HCT116 (cell line): ENCODE measurements at regions not wholly inside any gene's neighbourhood (a gene's known extent, or its start where the extent isn't known, plus 50 kb on each side); places are given as distances from the start of the nearest gene placed in this dataset.

Source experiments
- ATAC-seq: fragments of 200-7000 bp; cut with Tn5 transposase; 2 replicates; pipeline ENCODE4 v1.9.1; 2020; ENCODE audit warnings: mild to moderate bottlenecking, moderate library complexity
- BruUV-seq: library from RNA; stranded (reverse); fragments of 400-500 nt; replicated peaks from 2 replicates; lab custom pipeline; 2021; lab: Mats Ljungman, UMichigan
- CTCF ChIA-PET: fragments of 300-600 bp; sonication (Branson Sonifier 250); formaldehyde crosslinking; loops from one replicate; lab custom pipeline; 2021; ENCODE audit warnings: antibody characterized with exemption; lab: Charles Lee
- POLR2A ChIA-PET: fragments of 300-600, 350-600 bp; sonication (Branson Sonifier 250); formaldehyde crosslinking; loops from one replicate; lab custom pipeline; 2021; ENCODE audit warnings: antibody characterized with exemption; lab: Charles Lee
- RAD21 ChIA-PET, 2 experiments: fragments of 300-600 bp; sonication (Branson Sonifier 250); formaldehyde crosslinking; loops; one replicate each; lab custom pipeline; 2023; ENCODE audit warnings: low total read pairs in 2 of 2; ENCODE audit not compliant: uncharacterized antibody in 2 of 2, unreplicated experiment in 2 of 2, low non-redundant PET in 1 of 2; lab: Charles Lee
- DNase-seq: peaks from one replicate; pipeline ENCODE4 v3.0.0-alpha.2; 2010; ENCODE audit warnings: low read depth, low spot score
- H2AFZ ChIP-seq: fragments of 200-600 bp; shearing (Covaris generic), sonication (generic); 2 replicates; pipeline ENCODE4 v1.6.1; 2017; ENCODE audit warnings: low read depth, mixed run types, mixed read lengths, antibody characterized with exemption, low read length; ENCODE audit not compliant: poor library complexity, severe bottlenecking
- H3K27ac ChIP-seq: 2 replicates; pipeline ENCODE4 v1.5.1; 2012; ENCODE audit warnings: low read depth, low read length
- H3K27me3 ChIP-seq: fragments of 200-600 bp; sonication (generic); 2 replicates; pipeline ENCODE4 v1.6.1; 2016; ENCODE audit warnings: mixed run types, low read length, mixed read lengths; ENCODE audit not compliant: insufficient read depth
- H3K36me3 ChIP-seq, 2 experiments: fragments of 200-500 bp in 1 of 2; fragments of 200-600 bp in 1 of 2; sonication (Bioruptor generic) in 1 of 2; sonication (generic) in 1 of 2; 2 replicates each; pipeline versions ENCODE4 v1.5.1 to v1.6.1; 2014 to 2016; ENCODE audit warnings: low read length in 2 of 2, inconsistent platforms in 1 of 2, mixed read lengths in 1 of 2, mixed run types in 1 of 2; ENCODE audit not compliant: insufficient read depth in 2 of 2, control insufficient read depth in 1 of 2
- H3K4me1 ChIP-seq, 2 experiments: fragments of 200-600 bp in 1 of 2; sonication (generic) in 1 of 2; 2 replicates each; pipeline versions ENCODE4 v1.5.1 to v1.6.1; 2012 to 2017; ENCODE audit warnings: low read length in 2 of 2, inconsistent platforms in 1 of 2, mild to moderate bottlenecking in 1 of 2, mixed read lengths in 1 of 2, mixed run types in 1 of 2, moderate library complexity in 1 of 2; ENCODE audit not compliant: insufficient read depth in 2 of 2, control insufficient read depth in 1 of 2
- H3K4me2 ChIP-seq: fragments of 200-600 bp; sonication (generic); 2 replicates; pipeline ENCODE4 v1.6.1; 2017; ENCODE audit warnings: mixed run types, low read length, mixed read lengths
- H3K4me3 ChIP-seq, 2 experiments: fragments of 200-600 bp in 1 of 2; sonication (generic) in 1 of 2; replicated peaks in 1 of 2; 2 replicates each; pipeline ENCODE4 v1.5.1; 2011 to 2016; ENCODE audit warnings: low read length in 2 of 2, control low read depth in 1 of 2, low read depth in 1 of 2, mild to moderate bottlenecking in 1 of 2, mixed read lengths in 1 of 2, mixed run types in 1 of 2
- H3K79me2 ChIP-seq: fragments of 200-600 bp; sonication (generic); 2 replicates; pipeline ENCODE4 v1.6.1; 2017; ENCODE audit warnings: mild to moderate bottlenecking, mixed run types, low read length, moderate library complexity, mixed read lengths; ENCODE audit not compliant: insufficient read depth
- H3K9ac ChIP-seq: fragments of 200-600 bp; sonication (generic); 2 replicates; pipeline ENCODE4 v1.6.1; 2016; ENCODE audit warnings: low read length, mixed read lengths
- H3K9me2 ChIP-seq: fragments of 200-600 bp; sonication (generic), shearing (Covaris generic); 2 replicates; pipeline ENCODE4 v1.6.1; 2017; ENCODE audit warnings: mixed run types, mild to moderate bottlenecking, moderate library complexity; ENCODE audit not compliant: insufficient read depth
- H3K9me3 ChIP-seq, 2 experiments: fragments of 200-500 bp in 1 of 2; fragments of 200-600 bp in 1 of 2; sonication (Bioruptor generic) in 1 of 2; sonication (generic) in 1 of 2; 2 replicates each; pipeline ENCODE4 v1.6.1; 2014 to 2017; ENCODE audit warnings: low read length in 2 of 2, mixed read lengths in 2 of 2, inconsistent platforms in 1 of 2, low read depth in 1 of 2, mild to moderate bottlenecking in 1 of 2, mixed run types in 1 of 2, moderate library complexity in 1 of 2; ENCODE audit not compliant: control insufficient read depth in 1 of 2, insufficient read depth in 1 of 2
- H4K20me1 ChIP-seq: fragments of 200-600 bp; sonication (generic), shearing (Covaris generic); 2 replicates; pipeline ENCODE4 v1.6.1; 2017; ENCODE audit warnings: mixed run types, mild to moderate bottlenecking, moderate library complexity; ENCODE audit not compliant: insufficient read depth
- CBX3 ChIP-seq: IDR thresholded peaks from 2 replicates; pipeline ENCODE4 v1.6.1; 2012; ENCODE audit warnings: low read depth
- EGR1 ChIP-seq: IDR thresholded peaks from 2 replicates; pipeline ENCODE4 v1.6.1; 2012; ENCODE audit warnings: low read depth
- POLR2A ChIP-seq: IDR thresholded peaks from 2 replicates; pipeline ENCODE4 v1.7.0; 2011; ENCODE audit warnings: borderline replicate concordance; ENCODE audit not compliant: insufficient read depth, insufficient read length; ENCODE audit errors: extremely low read depth
- RAD21 ChIP-seq: IDR thresholded peaks from 2 replicates; pipeline ENCODE4 v1.6.1; 2012; ENCODE audit warnings: low read depth, mild to moderate bottlenecking
- REST ChIP-seq: IDR thresholded peaks from 2 replicates; pipeline ENCODE4 v1.6.1; 2012; ENCODE audit warnings: low read depth
- SP1 ChIP-seq: IDR thresholded peaks from 2 replicates; pipeline ENCODE4 v1.6.1; 2012; ENCODE audit warnings: low read depth
- SRF ChIP-seq: IDR thresholded peaks from 2 replicates; pipeline ENCODE4 v1.6.1; 2012; ENCODE audit warnings: low read depth
- YY1 ChIP-seq: IDR thresholded peaks from 2 replicates; pipeline ENCODE4 v1.6.1; 2011; ENCODE audit warnings: low read length, low read depth, moderate library complexity, mild to moderate bottlenecking; ENCODE audit not compliant: insufficient replicate concordance; ENCODE audit errors: extremely low read depth
- ZBTB33 ChIP-seq: IDR thresholded peaks from 2 replicates; pipeline ENCODE4 v1.6.1; 2011; ENCODE audit warnings: mild to moderate bottlenecking, low read length, moderate library complexity; ENCODE audit not compliant: insufficient replicate concordance; ENCODE audit errors: extremely low read depth
- intact Hi-C: fragments of 100-400 bp; cut with micrococcal nuclease; formaldehyde crosslinking; loops from 2 replicates; pipeline ENCODE4 v1.10.0; 2022

GRCh38 chrX:87402256-87402655 lies 115.3 kb upstream of the KLHL4 start:
- H3K79me2 ChIP-seq, result no peaks in the 10 kb centered on the region
- no peak overlapping the region for H2AFZ ChIP-seq
- no peaks in the 10 kb centered on the region for H3K9me2 ChIP-seq
- H3K27me3 ChIP-seq, result no peaks in the 10 kb centered on the region
- ATAC-seq (no peak), DNase-seq (no peak)
- H3K27ac ChIP-seq, result no peak overlapping the region
- intact Hi-C loops, result no loop called here
- RAD21 ChIA-PET, result no interaction called here
- no peaks in the 10 kb centered on the region for H3K4me1 ChIP-seq
- H3K4me2 ChIP-seq, result no peak overlapping the region
- H3K9ac ChIP-seq, result no peak overlapping the region
- TF ChIP-seq EGR1 (no peak), SRF (no peak), SP1 (no peak), CBX3 (no peak), POLR2A (no peak), REST (no peak), RAD21 (no peak), YY1 (no peak), ZBTB33 (no peak)
- no TSS peak for BruUV-seq
- POLR2A ChIA-PET, result no interaction called here
- H4K20me1 ChIP-seq, result no peaks in the 10 kb centered on the region
- no peaks in the 10 kb centered on the region for H3K9me3 ChIP-seq
- H3K36me3 ChIP-seq, result no peaks in the 10 kb centered on the region
- CTCF ChIA-PET, result no interaction called here
- H3K4me3 ChIP-seq, result no peak overlapping the region
